A204.1 (cell line): ENCODE measurements at regions not wholly inside any gene's neighbourhood (a gene's known extent, or its start where the extent isn't known, plus 50 kb on each side); places are given as distances from the start of the nearest gene placed in this dataset.

Experiments
- FAIRE-seq: peaks from 2 replicates; lab custom pipeline; 2012; peaks lifted over from hg19 to GRCh38; lab: Jason Lieb, UNC

DNA sequence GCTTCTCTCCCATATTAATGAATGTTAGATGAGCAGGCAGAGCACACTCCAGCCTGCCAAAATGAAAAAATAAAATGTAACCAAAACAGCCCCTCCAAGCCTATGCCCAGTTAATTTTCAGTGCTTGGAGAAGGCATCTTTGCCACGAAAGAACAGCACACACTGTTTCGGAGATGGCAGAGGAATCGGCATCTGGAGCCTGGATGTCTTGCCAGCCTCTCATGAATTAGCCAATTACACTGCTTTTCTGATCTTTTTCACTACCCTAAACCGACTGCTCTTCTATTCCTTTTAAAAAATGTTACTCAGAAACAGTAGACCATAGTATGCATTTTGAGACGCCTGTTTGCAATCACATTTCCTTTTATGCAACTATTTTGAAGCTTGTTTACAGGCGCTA, 249.6 kb downstream of the TLE3 start:
- no peak for FAIRE-seq

DNA sequence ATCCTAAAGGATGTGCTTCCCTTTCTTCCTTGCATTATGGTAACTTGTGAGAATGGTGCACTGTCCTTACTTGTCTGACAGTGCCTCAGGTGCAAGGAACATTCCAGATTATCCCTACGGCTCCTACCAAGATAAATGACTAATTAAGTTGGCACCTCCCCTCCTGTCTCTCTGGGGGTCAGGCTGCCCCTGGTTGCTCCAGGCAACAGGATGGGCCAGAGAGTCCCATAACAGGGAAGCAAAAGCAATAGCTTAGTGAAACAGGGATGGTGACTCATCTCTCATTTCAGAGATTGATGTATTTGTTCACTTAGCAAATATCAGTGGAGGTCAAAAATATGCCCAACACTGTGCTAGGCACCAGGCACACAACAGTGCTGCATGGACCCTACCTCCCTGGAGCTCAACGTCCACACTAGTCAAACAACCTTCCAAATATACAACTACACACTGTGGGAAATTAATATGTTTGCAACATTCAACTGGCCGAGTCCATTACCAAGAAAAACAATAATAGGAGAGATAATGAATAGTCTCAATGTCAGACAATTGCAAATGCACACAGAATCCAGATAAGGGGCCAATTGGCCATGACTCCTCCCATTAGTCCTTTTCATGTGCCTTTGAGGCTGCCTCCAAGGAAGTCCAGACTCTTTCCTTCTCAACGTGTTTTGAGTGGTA, 249.0 kb downstream of the TLE3 start:
- FAIRE-seq, result no peak

DNA sequence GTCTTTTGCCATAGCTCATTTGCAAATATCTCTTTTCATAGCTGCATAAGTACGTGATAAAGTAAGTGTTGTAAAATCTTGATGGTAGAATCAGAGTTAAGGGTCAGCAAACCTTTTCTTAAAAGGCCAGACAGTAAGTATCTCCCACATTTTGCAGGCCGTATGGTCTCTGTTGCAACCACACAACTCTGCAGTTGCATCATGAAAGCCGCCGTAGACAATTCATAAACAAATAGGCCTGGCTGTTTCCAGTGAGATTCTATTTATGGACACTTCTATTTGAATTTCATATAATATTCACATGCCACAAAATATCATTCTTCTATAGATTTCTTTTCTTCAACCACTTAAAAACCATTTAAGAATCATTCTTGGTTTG, 248.5 kb downstream of the TLE3 start:
- FAIRE-seq, result no peak

DNA sequence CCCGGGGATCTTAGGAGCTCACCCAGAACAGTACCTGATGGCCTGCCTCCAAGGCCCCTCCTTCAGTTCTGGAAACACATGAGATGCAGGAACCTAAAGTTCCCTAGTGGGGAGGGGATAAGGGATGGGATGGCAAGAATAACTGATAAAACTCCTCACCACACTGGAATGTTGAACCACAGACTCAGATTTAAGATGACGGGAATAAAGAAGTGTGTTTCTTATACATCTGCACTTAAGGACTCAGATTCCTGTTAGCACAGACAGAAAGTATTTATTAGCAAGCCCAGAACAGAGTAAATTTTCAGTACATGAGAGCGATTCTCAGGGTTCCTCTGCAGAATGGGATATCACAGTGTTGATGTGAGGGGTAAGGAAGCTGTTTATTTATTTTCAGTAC, 245.2 kb downstream of the TLE3 start:
- FAIRE-seq, result no peak

DNA sequence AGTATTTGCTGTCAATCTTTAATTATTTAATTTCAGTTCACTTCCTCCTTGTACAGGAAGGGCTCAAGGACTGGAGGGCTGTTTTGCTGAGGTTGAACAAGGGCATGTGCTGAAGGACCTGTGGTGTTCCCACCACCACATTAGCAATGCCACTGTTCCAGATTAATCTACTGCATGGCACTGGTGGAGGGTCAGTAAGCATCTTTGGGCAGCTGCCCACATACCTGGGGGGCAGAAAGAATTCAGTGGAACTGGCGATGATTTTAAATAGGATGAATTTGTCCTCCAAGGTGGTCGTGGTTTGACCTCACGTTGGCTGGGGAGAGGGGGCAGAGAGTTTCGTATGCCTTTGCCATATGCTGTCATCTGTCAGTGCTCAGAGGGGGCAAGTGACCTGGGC, 244.8 kb downstream of the TLE3 start:
- no peak for FAIRE-seq

DNA sequence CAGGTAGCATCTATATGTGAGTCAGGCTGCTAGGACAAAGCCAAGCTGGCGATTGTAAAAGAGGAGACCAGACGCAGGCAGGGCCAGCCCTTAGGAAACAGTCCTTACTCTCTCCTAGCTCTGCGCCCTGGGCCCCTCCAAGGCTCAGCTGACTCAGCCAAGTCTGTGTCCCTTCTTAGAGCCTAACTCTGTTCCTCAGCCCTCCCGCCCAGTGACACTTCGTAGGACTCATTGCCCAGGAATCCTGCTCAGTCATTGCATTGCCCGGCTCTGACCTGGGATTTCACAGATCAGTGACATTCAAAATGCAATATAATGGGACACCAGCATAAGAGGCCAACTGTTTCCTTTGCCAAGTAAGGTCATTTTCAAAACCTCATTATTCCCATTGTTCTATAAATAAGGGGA, 244.2 kb downstream of the TLE3 start:
- FAIRE-seq, result no peak

DNA sequence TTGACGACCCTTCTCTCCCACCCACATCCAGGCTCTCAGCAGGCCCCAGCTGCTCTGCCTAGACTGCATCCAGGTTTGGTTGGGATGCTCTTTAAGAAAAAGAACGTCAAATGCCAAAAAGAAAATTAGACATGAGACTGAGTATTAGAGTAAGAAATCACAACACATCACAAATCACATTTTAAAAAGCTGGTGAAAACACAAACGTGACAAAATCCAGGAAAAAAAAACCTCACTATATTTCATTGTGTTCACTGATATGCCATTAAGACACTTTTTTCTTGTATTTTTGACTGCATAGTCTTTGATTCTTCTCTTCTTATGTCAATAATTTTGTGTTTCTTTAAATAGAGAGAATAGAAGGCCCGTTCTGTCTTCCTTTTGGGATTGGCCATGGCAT, 243.7 kb downstream of the TLE3 start:
- FAIRE-seq, result no peak

DNA sequence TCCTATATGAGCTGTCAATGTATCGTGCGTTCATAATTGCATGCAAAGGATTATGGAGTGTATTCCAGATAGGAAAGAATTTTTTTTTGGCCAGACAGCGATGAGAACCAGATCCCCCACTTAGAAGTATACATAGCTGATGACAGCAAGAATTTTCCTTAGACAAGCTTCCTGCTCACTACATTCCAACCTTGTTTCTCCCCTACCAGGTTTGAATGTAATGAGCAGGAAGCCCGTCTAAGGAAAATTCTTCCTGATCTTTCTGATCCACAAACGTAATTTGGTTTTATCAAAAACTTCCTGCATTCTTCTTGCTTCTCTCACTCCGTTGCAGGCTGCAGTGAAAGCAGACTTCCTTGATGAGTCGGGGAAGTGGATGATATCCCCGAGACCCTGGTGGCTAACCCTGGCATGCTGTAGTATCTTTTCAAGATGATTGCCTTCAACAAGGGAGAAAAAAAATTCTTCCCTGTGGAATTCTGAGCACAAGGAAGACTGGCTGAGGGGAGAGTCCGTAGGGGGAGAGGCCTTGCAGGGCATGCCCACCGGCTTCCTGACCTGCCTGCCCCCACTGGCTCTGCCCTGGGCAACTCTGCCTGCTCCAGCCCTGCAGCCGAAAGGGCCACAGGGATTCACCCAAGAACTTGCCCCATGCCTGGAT, 243.1 kb downstream of the TLE3 start:
- FAIRE-seq, result no peak

DNA sequence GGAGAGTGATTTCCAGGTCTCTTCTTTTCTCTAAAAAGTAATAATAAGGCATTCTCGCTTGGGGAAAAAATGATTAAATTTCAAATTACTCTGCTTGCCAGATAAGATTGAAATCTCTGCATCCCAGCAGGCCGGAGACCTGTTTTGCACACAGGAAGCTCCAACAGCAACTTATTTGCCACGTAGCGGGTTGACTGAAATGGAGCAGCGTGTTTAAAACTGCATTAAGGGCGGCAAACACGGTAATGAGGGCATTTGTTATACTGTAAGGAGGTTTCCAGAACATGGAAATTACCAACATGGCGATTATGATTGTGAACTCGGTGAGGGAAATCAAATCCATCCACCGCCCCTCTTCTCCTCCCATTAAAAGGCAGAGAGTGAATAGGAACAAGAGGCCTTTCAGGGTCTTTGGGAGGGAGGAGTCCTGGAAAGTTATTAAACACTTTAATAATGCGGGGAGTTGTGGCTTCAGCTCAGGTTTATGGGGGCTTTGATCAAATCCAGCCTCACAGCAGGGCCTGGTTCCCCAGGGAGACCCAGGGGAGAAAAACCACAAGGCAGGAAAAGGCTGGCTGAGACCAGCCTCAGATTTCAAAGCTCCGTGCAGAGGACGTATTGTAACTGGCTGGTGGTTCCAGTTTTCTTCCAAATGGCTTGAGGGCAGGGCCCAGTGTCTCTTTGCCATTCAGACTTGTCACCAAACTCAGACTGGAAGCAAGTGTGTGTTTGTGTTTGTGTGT, 242.3 kb downstream of the TLE3 start:
- no peak for FAIRE-seq

DNA sequence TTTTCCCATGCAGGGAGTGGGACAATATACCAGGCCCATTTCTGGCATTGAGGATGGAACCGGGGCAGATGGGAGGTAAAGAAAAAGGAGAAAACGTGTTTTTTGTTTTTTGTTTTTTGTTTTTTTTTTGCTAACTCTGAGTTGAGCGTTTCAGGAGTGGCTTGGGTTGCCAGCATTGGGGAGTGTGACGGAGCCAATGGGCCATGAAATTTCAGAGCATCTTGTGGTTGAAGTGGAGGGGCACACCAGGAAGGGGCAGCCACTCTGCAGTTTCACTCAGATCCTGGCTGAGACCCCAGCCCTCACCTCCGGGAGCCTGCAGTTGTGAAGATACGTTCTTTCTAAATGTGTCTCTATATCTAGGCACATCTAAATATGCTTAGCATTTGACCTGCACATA, 240.5 kb downstream of the TLE3 start:
- FAIRE-seq, result no peak

DNA sequence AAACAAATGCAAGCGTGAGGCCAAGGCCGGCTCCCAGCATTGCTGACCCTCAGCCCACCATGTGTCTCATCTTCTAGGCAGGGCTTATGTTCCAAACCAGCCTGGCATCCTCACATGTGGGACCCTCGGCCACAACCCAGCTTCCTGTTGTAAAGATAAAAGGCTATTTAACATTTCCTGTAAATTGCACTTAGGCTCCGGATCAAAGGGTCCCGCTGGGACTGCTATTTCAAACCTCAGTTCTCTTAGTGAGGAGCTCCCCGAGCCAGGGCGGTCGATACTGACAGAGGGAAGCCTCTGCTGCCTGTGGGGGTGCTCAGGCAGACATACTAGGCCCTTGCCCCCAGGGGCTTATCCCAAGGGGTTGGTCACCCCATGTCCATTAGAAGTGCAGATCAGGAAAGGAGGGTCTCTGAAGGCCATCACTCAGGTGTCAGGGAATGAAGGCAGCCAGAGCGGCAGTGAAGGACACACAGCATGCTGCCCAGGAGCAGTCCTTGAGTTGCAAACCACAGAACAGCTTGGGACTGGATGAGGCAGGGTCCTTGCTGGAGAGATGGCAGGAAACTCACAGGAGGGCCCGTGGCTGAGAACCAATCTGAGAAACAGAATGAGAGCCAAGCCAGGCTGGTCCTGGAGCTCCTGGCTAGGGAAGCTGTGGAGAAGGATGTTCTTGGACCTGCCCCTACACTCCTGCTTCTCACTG, 239.9 kb downstream of the TLE3 start:
- FAIRE-seq, result no peak

DNA sequence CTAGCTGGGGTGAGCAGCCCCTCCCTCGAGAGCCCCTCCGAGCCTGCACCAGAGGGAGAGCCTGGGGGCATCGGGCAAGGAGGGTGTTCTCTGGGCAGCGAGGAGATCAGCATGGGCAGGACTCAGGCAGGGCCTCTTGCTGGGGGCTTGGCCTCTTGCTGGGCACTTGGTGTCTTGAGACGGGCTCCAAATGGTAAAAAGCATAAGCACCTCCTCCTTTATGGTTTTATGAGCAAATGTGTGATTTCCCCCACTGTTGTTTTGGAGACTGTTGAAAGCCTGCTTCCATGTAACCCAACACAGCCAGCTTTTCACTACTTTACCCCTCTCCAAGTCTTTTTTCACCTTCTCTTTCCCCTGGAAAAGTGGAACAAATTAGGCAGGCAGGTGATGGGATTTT, 239.3 kb downstream of the TLE3 start:
- no peak for FAIRE-seq

DNA sequence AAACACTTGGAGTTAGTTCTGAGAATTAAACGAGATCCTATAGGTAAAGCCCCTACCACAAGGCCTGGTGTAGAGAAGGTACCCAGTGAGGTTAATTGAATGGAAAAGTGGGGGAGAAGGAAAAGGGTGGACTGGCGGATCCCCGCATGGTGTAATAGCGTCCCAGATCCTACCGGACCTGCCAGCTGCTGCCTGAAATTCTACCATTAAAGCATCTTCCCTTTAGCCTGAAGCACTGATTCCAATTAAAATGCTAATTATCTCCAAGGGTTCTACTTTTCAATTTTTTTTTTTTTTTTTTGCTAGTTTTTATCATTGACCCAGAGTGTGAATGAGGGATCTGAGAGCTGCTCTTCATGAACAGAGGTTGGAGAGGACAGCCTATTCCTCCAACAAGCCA, 237.9 kb downstream of the TLE3 start:
- FAIRE-seq, result no peak

DNA sequence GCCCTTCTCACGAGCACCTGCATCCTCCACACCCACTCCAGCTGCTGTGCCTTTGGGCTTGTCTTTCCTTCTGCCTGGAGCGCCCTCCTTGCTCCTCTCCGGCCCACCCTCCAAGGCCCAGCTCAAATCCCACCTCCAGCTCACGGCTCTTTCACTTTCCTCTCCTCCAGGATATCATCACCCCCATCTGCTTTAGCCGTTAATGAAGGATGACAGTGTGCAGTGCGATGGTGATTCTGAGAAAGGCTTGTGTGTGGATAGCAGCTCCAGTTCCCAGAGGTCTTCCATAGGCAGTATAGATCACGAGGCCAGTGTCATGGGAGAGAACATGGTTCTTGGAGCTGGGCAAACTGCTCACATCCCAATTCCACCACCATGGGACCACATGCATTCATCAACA, 237.4 kb downstream of the TLE3 start:
- FAIRE-seq, result no peak

DNA sequence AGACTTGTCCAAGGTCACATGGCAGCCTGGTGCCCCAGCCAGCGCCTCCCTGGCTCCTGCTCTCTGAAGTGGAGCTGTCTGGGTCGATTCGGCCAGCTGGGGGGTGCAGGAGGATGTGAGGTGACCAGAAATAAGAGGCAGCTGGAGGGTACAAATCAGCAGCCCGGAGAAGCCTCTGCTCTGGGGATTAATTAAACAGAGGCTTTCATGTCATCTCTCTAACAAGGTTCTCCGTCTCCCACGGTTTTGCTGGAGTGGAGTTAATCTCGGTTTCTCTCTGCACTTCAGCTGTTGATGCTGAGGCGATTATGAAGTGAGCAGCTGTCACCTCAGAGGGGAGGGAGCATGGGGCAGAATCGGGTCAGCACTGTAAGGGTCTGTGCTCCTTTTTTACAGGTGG, 236.8 kb downstream of the TLE3 start:
- FAIRE-seq, result no peak

DNA sequence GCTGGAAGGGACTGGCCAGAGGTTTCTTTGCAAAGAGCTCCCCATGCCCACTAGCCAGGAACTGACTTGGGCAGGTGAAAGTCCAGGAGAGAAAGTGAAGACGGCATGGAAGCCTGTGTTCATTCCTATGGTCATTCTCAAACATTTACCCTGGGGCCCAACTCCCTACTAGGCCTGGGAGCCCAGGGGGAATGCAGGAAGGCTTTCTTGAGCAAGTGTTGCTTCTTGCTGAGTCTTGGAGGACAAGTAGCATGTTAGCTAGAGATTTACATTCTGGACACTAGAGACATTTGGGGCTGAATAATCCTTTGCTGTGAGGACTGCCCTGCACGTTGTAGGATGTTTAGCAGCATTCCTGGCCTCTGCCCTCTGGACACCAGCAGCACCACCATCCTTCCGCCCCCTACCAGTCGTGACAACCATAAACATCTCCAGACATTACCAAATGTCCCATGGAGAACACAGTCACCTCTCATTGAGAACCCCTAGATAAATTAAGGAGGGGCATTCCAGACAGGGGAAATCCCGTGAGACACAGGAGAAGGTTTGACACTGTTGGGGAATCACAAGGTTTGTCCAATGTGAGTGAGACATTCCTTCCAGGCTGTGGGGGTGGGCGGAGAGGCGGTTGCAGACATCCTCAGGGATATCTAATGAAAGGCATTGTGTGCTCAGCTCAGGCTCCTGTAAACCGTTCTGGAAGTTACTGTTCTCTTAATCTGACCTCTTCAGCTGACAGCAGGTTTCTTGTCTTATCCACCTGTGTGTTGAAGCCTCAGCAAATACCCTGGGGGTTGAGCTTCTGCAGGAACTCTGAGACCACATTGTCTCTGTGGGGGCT, 236.2 kb downstream of the TLE3 start:
- no peak for FAIRE-seq

DNA sequence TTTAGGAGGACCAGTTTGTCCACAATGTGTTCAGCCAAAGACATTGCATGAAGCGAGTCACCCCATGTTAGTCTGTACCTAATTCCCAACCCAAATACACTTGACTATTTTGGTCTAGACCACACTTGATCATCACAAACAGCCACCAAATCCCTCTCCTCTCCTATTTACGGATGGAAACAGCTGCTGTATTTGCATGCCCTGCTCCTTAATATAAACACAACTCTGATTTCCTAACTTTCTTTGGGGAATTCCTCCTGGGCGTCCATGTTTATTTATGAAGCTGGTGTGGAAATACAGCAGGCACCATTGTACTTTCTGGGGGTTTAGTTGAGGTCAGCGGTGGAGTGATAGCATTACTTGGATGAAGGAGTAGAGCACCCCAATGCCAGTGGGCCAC, 235.2 kb downstream of the TLE3 start:
- FAIRE-seq, result no peak

DNA sequence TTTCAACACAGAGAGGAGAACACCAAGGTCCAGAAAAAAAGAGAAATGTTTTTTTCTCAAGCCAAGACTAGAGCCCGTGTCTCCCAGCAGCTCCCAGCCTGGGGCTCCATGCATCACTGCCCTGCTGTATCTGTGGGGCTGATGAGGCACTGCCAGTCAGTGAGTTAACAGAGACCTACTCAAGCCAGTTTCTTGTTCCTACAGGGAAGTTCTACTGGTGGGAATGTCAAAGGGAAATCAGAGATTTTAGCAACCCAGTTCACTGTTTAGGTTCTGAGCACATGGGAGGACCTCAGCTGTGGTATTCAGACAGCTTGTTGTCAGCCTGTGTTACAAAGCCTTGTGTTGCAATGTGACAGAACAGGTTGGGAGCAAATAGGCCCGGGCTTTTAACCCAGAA, 234.3 kb downstream of the TLE3 start:
- FAIRE-seq, result no peak

DNA sequence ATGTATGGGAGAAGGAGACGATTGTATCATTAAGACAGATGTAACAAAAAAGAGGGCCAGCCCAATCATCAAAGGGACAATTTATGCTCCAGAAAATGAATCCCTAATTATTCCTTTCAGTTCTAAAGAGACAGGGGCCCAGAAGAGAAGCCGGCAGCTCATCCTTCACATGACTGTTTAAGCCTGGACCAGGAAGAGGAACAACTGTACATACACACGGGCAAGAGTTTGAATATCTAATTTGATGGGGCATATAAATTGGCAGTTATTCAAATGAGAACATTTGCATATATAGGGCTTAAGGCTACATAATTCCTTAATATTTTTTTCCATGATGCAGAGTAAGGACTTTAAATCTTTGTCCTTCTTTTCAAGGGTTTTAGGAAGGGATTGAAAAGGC, 232.3 kb downstream of the TLE3 start:
- FAIRE-seq, result no peak

DNA sequence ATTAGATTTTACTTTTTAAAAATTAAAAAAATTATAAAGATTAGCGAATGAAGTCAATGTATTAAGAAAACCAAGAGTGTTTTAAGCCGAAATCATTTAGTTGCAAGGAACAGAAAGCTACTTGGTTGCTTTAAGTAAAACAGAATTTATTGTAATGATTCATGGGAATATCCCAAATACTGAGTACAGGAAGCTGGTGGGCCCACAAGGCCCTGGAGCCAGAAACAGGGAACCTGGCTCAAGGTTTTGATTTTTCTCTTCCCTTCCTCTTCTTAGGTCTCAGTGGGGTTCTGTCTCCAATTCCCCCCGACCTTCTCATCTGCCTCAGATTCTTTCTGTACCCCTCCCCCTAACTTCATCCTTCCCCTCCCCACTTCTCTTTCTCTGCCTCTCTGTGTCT, 229.0 kb downstream of the TLE3 start:
- no peak for FAIRE-seq

DNA sequence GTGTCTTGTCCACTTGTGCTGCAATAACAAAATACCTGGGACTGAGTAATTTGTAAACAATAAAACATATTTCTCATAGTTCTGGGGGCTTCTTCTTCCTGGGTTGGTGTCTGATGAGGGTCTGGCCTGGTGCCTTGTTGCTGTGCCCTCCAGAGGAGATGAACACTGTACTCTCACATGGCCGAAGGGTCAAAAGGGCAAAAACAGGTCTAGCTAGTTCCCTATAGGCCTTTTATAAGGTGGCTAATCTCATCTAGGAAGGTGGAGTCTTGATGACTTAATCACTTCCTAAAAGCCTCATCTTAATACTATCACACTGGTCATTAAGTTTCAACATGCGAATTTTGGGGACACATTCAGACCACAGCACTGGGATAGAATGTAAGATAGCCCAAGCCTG, 228.4 kb downstream of the TLE3 start:
- FAIRE-seq, result no peak

DNA sequence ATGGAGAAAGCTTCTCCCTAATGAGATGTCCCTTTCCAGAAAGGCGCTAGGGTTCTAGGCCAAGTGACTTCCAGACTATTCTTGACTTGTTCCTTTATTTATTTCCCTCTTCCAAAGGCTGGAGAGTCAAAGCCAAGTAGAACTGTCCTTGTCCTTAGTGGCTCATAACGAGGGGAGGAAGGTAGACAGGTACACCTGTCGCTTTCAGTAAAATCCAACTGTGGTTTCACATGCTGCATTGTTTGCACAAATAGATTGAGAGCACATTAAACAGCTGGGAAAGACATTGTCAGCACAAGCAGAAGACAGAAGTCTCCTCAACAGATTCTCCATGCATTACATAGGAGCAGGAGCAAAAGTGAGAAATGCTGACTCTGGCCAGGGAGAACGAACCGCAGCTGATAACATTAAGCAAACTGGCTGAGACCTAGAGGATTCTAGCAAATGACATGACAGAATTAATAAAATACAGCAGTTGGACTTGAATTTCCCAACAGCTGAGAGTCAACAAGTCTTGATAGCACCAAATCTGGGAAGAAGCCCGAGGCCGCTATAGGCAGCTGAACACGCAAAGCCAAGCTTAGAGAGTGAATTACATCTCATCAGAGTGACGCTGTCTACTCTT, 227.7 kb downstream of the TLE3 start:
- no peak for FAIRE-seq
